ENCODE measurements at regions not wholly inside any gene's neighbourhood (a gene's known extent, or its start where the extent isn't known, plus 50 kb on each side); places are given as distances from the start of the nearest gene placed in this dataset.

DNA sequence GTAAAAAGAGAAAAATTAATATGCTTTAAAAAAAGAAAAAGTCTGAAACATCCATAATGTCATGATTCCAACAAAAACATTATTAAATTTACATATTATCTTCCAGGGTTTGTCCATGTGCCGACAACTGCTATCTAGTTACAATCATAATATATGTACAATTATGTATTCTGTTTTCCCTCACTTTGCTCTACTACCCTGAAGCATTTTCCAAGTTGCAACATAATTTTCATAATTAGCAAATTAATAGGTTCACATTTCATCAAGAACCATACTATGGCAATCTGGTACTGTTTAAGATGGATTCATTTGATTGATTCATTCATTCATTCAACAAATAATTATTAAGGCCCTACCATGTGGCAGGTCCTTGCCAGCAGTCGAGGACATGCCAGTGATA is 128.9 kb upstream of the LEF1 start:
- no peak for DNase-seq (ENCODE audit: low read depth)
- TF ChIP-seq, protein P1, sequence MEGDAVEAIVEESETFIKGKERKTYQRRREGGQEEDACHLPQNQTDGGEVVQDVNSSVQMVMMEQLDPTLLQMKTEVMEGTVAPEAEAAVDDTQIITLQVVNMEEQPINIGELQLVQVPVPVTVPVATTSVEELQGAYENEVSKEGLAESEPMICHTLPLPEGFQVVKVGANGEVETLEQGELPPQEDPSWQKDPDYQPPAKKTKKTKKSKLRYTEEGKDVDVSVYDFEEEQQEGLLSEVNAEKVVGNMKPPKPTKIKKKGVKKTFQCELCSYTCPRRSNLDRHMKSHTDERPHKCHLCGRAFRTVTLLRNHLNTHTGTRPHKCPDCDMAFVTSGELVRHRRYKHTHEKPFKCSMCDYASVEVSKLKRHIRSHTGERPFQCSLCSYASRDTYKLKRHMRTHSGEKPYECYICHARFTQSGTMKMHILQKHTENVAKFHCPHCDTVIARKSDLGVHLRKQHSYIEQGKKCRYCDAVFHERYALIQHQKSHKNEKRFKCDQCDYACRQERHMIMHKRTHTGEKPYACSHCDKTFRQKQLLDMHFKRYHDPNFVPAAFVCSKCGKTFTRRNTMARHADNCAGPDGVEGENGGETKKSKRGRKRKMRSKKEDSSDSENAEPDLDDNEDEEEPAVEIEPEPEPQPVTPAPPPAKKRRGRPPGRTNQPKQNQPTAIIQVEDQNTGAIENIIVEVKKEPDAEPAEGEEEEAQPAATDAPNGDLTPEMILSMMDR (conservative IDR thresholded peaks at IDR 0.05; ENCODE audit: control insufficient read depth, insufficient read depth, low read depth, low read length): no peak
- H3K4me3 ChIP-seq (ENCODE audit: control insufficient read depth, low read depth, low read length): no peak overlapping the region

DNA sequence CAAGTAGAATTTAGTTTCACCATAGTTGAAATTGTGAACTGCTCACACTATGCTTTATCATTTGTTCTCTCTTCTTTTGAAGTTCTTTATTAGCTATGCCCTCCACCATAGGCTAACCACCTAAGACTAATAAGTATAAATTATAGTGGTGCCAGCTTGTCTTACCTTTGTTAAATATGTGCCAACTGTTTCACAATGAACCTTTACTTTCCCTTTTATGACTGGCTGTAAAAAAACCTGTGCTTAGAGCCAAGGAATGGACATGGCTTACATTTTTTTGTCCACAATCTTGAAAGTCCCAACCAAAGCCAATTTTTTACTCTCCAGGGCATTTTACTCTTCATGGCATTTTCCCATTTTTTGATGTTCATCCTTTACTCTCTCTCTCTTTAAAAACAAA is 123.5 kb upstream of the LEF1 start:
- no peak for DNase-seq (ENCODE audit: low read depth)
- no peak overlapping the region for H3K4me3 ChIP-seq (ENCODE audit: control insufficient read depth, low read depth, low read length)
- TF ChIP-seq, protein P1 (conservative IDR thresholded peaks at IDR 0.05; ENCODE audit: control insufficient read depth, insufficient read depth, low read depth, low read length): no peak

DNA sequence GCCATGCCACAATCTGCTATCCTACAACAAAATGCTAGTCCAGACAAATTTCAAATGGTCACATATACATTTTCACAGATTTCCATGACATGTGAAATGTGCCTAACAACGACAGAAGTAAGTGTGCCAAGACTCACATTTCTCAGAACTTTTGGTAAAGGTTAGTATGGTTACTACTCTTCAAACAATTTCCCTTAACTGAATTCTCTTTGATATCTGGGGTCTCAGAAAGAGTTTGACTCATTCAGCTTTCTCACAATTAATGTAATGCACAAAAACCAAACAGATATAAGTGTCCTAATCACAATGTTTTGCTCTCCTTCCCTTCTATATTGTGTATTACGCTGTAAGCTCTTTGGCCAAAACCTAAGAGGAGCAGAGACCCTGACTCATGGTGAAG is 122.4 kb upstream of the LEF1 start:
- DNase-seq (ENCODE audit: low read depth): no peak
- no peak overlapping the region for H3K4me3 ChIP-seq (ENCODE audit: control insufficient read depth, low read depth, low read length)
- TF ChIP-seq, protein P1 (conservative IDR thresholded peaks at IDR 0.05; ENCODE audit: control insufficient read depth, insufficient read depth, low read depth, low read length): no peak

DNA sequence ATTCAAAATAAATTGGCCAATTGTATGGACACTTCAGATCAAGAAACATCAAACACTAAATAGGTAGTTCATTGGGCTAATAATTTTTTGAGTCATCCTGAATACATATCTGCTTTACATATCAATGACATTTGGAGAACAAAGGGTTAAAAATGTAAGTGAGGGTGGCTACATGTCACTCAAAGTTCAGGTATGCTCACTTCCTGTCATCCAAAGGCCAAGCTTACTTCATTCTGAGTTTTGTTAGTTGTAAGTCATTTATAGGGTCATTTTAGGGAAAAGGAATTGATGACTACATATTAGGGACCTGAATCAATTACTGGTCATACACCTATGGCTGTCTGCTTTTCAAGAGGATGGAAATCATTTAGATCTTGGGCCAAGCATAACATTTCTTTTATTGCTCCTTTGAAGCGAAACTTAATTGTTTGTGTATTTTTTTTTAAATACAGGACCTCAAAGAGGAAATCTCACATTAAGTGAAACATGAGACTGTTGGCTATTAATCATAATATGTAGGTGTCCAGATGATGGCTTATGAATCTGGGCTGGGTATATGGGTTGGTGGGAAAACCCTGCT is 119.2 kb upstream of the LEF1 start:
- H3K4me3 ChIP-seq (ENCODE audit: control insufficient read depth, low read depth, low read length): no peak overlapping the region
- TF ChIP-seq, protein P1 (conservative IDR thresholded peaks at IDR 0.05; ENCODE audit: control insufficient read depth, insufficient read depth, low read depth, low read length): no peak
- DNase-seq (ENCODE audit: low read depth): no peak

DNA sequence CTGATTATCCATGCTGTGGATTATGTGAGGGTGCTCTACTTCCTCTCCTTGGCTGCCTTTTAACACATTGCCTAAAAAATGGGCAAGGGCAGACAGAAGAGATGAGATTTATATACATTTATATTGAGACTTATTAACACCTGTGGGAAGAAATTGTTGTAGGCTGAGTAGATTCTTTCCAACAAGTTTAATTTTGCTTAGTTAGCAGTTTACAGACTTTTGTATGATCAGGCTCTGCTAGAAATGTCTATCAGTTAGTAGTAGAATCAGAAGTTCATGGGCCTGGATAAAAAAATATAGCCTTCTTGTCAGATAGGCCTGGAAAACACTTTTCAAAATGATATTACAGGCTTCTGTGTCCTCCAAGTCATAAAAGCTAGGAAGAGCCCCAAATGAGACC is 111.3 kb upstream of the LEF1 start:
- TF ChIP-seq, protein P1 (conservative IDR thresholded peaks at IDR 0.05; ENCODE audit: control insufficient read depth, insufficient read depth, low read depth, low read length): no peak
- no peak for DNase-seq (ENCODE audit: low read depth)
- no peak overlapping the region for H3K4me3 ChIP-seq (ENCODE audit: control insufficient read depth, low read depth, low read length)

DNA sequence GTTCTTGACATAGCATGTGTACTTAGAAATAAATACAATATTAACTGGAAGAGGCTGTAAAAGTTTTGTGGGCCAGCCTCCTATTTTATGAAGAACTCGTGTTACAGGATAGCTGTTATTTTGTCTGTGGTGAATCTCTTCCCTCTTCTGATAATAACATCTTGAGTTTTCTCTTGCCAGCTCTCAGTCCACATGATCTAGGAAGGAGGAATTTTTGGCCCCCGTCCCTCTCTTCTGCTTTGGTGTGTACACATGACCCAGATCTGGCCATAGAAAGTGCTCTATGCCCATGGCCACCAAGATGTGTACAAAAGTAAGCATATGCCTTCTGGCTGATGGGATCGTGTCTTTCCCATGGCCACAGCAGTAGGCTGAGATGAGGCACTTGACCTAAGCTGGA is 108.0 kb upstream of the LEF1 start:
- no peak for DNase-seq (ENCODE audit: low read depth)
- TF ChIP-seq, protein P1 (conservative IDR thresholded peaks at IDR 0.05; ENCODE audit: control insufficient read depth, insufficient read depth, low read depth, low read length): no peak
- H3K4me3 ChIP-seq (ENCODE audit: control insufficient read depth, low read depth, low read length): no peak overlapping the region

DNA sequence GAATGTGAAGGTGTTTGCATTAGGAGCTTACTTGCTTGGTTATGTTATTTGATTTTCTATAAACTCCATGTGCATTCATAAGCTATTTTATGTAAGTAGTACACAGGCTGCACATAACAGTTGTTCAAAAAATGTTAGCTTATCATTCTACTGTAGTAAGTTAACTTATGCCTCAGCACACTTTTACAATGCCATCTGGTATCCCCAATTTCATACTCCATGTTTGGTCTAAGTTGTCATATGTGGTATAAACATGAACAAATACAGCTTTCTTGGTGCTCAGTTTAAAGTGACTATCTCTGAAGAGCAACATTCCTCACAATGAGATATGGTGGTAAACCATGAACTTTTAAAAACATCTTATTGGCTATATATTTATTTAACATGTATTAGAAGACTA is 104.3 kb upstream of the LEF1 start:
- no peak overlapping the region for H3K4me3 ChIP-seq (ENCODE audit: control insufficient read depth, low read depth, low read length)
- no peak for DNase-seq (ENCODE audit: low read depth)
- TF ChIP-seq, protein P1 (conservative IDR thresholded peaks at IDR 0.05; ENCODE audit: control insufficient read depth, insufficient read depth, low read depth, low read length): no peak

All from fibroblast of mammary gland (primary cell).